CD4-positive, alpha-beta T cell treated with Interferon alpha-2 for 1 hour (primary cell): ENCODE measurements at regions not wholly inside any gene's neighbourhood (a gene's known extent, or its start where the extent isn't known, plus 50 kb on each side); places are given as distances from the start of the nearest gene placed in this dataset.

Experiments
- DNase-seq, 2 donors: peaks; one replicate each; pipeline ENCODE4 v3.0.0-alpha.2; 2020 to 2022

GRCh38 chr6:112744827-112745226 is 397.7 kb downstream of the RFPL4B start:
- no peak for DNase-seq

DNA sequence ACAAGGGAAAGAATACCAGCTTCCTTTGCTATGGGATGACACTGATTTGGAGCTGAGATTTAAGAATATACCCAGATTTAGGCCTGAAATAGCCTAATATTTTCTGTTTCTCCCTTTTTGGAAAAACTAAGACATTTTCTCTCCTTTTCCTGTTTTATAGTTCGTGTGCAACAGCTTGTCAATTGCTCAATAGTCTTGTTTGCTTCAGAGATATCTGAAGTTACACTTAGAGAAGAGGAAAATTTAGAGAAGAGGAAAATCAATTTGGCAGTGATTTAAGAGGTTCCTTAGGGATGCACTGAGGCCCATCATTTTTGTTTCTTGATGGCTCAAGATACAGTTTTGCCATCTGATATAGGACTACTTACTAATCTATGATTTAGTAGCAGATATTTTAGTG is 398.6 kb downstream of the RFPL4B start:
- no peak for DNase-seq

DNA sequence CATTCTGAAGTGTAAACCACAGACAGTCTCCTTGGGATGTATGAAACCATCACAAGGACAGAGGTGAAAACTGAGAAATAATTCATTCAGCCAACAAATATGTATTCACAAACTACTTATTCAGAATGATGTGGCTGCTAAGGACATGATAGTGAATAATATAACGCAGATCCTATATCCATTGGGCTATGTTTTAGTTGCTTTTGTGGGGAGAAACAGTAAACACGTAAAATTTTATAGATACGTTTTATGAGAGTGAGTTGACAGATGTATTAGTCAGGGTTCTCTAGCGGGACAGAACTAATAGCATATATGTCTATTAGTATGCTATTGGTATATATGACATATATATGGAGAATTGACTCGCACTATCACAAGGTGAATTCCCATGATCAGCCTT is 402.5 kb downstream of the RFPL4B start:
- no peak for DNase-seq

DNA sequence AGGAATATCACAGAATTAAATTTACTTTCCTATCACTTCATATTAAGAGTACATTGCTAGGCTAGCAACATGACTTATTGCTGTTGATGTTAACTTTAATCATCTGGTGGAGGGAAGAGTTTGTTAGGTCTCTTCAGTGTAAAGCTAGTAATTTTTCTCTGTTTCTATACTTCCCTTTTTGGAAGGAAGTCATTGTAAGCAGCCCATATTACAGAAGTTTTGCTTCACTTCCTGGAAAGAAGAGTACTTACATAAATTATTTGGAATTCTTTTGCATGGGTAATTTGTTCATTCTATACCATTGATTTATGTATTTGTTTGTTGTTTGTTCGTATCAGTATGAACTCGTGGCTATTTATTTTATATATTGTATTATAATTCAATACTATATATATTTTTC is 405.2 kb downstream of the RFPL4B start:
- DNase-seq: no peak

GRCh38 chr6:112752791-112753190 is 405.7 kb downstream of the RFPL4B start:
- no peak for DNase-seq

DNA sequence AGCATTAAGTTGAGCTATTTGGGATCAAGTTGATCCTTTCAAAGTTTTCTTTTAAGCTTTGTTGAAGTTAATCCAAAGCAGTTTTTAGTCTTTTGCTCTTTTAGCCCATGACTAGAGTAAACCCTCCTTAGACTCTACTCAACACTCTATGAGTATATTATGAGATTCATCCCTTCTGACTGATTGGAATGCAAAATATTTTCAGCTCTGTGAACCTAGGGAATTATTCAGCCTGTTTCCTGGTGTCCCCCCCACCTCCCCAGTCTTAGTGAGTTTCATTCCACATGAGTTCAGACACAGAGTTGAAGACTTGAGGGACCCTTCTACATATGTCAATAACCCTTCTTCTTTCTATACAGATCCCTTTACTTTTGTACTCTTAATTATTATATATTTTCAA is 413.7 kb downstream of the RFPL4B start:
- DNase-seq: no peak

- DNase-seq: no peak
These were observed 414.6 kb downstream of the RFPL4B start for GRCh38 chr6:112761740-112762139.

- DNase-seq: no peak
These were observed 417.2 kb downstream of the RFPL4B start for GRCh38 chr6:112764377-112764776.

DNA sequence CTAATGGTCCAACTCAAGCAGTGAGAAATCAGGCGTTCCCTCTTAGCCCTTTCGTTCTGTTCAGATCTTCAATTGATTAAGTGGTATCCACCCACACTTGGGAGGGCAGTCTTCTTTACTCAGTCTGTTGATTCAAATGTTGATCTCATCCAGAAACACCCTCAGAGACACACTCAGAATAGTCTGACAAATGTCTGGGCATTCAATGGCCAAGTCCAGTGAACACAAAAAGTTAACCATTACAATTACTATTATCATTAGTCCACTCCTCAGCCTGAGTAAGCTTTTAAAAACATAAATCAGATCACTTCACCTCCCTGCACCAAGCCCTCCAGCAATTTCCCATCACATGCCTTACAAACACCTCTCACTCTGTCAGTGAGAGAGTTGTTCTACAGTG is 423.2 kb downstream of the RFPL4B start:
- DNase-seq: no peak

DNA sequence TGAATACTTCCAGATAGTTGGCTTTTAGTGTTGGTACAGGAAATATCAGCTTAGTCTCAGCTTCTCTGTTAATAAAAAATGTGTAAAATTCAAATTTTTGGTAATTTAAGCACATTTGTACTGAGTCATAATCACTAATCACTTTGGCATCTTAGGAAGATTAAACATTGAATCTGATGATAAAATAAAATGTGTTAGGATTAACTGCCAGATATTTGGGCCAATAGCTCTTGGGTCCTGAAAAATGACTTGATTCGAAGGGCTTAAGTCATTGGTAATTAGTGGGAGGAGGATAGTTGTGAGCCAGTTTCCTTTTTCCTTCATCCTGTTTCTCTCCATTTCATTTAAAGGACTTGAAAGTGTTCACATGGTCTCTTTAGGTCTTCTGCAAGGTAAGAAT is 426.1 kb downstream of the RFPL4B start:
- no peak for DNase-seq

DNA sequence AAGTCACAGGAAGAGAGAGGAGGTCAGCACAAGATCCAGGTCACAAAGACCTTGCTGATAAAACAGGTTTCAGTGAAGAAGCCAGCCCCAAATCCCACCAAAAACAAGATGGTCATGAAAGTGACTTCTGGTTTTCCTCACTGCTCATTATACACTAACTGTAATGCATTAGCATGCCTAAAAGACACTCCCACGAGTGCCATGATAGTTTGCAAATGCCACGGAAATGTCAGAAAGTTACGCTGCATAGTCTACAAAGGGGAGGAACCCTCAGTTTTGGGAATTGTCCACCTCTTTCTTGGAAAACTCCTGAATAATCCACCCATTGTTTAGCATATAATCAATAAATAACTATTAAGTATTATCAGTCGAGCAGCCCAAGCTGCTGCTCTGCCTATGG is 427.2 kb downstream of the RFPL4B start:
- no peak for DNase-seq

DNA sequence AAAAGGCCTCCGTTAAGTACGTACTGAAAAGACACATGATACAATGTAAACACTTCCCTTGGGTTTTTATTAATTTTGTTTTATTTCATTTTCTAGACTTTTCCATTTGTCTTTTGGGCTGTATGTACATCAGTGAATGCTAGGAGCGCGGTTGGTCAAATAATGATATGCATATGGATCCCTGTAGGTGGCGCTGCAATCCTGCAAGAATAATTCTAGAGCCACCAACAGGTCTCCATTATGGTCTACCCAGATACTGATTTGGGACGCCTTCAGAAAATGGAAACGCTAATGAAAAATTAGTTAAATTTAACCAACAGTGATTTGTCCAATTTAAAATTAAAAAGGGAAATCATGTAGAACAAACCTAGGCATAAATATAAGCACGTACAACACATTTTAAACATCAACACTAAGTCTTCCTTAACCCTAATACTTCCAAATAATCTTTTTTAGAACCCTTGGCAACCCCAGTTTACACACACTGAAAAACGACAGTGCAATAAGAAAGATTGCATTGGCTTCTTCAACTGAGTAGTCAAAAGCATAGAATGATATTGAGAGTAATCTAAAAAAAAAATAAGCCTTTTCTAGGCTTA is 433.5 kb downstream of the RFPL4B start:
- peak; percentile 9 to 39 for DNase-seq

DNA sequence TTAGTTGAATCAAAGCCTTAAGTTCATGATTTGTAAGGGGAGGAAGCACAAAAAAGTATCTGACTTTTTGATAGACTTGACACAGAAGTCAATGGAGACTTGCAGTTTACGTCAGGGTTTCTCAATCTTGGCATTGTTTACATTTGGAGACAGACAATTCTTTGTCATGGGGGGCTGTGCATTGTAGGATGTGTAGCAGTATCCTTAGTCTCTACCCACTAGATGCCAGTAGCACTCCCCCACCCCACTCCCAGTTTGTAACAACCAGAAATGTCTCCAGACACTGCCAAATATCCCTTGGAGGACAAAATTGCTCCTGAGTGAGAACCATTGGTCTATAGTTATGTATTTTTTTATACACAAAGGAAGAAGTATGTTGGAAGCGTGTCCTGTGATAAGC is 434.1 kb downstream of the RFPL4B start:
- no peak for DNase-seq

DNA sequence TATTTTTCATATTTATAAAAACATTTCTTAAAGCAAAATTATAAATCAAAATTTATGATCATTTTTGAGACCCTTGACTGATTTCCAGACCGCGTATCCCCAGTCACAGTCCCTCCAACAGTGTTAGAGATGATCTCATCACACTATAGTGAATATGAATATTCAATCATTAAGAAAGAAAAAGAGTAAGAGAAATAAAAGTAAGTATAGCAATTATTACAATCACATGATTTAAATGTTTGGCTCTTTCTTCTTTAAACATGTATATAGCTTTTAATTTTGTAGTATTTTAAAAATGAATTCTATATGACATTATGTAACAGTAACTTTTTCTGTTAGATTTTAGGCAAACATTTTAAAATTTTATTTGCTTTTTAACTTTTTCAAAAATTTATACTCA is 438.3 kb downstream of the RFPL4B start:
- DNase-seq: no peak

DNA sequence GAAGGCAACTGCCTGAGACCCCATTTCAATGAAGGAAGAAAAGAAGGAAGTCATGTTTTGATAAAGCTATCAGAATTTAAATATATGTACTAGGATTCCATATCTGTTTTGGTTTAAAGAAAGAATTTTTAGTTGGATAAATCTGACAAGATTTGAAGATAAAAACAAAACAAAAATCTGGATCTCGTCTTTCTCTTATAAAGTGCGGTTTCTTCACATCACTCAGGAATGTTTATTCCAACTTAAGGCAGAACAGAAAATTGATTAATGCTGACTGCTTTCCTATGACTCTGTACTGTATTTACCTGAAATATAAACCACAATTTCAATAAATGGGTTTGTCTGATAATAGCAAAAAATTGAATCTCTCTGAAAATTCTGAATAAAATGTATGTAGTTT is 439.7 kb downstream of the RFPL4B start:
- DNase-seq: no peak

- DNase-seq: no peak
These were observed 440.2 kb downstream of the RFPL4B start for GRCh38 chr6:112787371-112787770.

DNA sequence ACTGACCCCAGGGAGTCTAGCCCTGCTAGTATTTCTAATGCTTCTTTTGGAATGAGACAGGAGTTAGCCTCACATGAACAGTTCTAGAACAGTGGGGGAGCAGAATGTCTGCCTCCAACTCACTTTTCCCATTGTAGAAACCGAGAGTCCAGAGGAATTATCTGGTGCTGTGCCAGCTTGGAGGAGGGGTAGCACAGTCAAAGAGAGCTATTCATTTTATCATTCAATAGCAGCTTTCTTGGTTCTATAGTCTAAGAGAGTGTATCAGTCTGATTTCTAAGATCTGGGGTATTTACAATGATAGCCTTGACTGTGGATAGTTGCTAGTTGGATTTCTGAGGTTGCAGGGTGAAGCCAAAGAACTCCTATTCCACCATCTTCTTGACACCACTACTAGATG is 448.2 kb downstream of the RFPL4B start:
- DNase-seq: no peak

- no peak for DNase-seq
These were observed 449.6 kb downstream of the RFPL4B start for GRCh38 chr6:112796712-112797111.

GRCh38 chr6:112799889-112800288 is 452.8 kb downstream of the RFPL4B start:
- no peak for DNase-seq

GRCh38 chr6:112800439-112800838 is 453.3 kb downstream of the RFPL4B start:
- DNase-seq: no peak

DNA sequence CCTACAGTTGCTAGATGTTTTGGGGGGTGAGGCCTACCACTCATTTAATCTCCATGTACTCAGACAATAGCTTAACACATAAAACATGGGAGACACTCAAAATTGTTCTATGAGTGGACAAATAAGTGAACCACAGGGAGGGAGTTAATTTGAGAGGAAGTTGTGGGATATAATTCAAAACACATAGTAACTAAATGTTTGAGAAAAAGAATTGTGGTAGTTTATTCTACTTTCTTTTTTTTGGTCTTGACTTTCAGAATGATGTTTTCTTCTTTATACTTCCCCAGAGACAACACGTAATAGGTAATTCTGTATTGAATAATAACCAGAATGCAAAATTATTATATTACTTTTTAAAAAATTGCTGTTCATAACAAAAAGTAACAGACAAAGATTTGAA is 453.8 kb downstream of the RFPL4B start:
- DNase-seq: no peak

DNA sequence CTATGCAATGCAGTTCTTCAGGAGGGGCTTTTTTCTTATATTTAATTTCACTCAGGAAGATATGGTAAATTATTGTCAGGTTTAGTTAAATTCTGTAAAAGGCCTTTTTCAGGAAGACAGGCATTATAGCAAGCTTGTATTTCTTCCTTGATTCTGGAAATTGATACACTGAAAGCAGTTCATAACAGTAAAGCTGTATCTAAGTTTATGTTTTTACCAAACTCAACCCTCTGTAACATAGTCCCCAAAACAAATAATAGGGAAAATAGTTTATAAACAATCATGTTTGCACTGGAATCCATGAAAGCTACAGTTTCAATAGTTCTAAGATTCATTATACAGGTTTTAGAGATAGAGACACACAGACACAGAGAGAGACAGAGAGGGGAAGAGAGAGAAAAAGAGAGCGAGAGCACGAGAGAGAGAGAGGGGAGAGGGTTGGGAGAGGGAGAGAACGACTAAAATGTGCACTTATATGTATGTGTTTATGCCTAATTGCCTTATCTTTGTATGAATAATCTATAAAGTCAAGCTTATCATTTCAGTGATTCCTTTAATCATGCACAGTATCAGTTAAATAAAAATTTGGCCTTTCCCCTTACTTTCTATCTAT is 454.4 kb downstream of the RFPL4B start:
- no peak for DNase-seq

DNA sequence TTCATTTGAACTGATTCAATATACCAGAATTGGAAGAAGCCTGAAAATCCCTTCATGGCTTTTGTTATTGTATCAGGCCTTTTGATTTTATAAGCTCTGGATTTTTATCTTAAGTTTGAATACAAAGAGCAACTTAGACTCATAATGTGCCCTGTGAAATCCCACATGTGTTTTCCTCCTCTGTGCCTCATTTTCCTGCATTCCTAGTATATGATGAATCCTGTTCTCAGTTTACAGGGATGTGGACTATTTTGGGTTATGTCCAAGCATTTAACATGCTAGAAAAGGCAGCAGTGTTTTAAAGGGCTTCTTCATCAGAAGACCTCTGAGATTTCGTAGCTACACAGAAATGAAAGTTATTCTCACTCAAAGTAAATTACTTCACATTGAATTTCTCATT is 455.0 kb downstream of the RFPL4B start:
- no peak for DNase-seq

GRCh38 chr6:112804638-112805330 is 457.7 kb downstream of the RFPL4B start:
- DNase-seq: no peak
